ENCODE measurements at regions not wholly inside any gene's neighbourhood (a gene's known extent, or its start where the extent isn't known, plus 50 kb on each side); places are given as distances from the start of the nearest gene placed in this dataset.
A peak's percentile ranks its signal among the peaks of the same experiment; 100 is the strongest.
"Not testable (repeated sequence)": the region's sequence is repeated elsewhere in the genome, so short reads cannot be mapped to it uniquely, and the experiment has no call there.

GRCh38 chrX:46198858-46199257 is 346.4 kb downstream of the ZNF674 start:
- Histone ChIP-seq H3K36me3 (ENCODE audit: control insufficient read depth in 2 of 2, extremely low read depth in 1 of 2, insufficient read depth in 2 of 2, low read length in 2 of 2) (no peaks in the 10 kb centered on the region), H3K9ac (ENCODE audit: control insufficient read depth, extremely low read depth, insufficient read depth, low read length) (no peak overlapping the region), H3K9me3 (ENCODE audit: control insufficient read depth, low read depth, low read length) (peaks cover 3% of the 10 kb centered on the region), H3K4me1 (ENCODE audit: control insufficient read depth, extremely low read depth, insufficient read depth, low read length) (peaks cover 3% of the 10 kb centered on the region), H4K20me1 (ENCODE audit: control insufficient read depth, extremely low read depth, insufficient read depth, low read length) (no peaks in the 10 kb centered on the region), H3K9me1 (ENCODE audit: control insufficient read depth, extremely low read depth, insufficient read depth, low read length) (no peaks in the 10 kb centered on the region), H3K79me2 (ENCODE audit: control insufficient read depth, insufficient read depth, low read length) (peaks cover 50% of the 10 kb centered on the region), H3K27me3 (ENCODE audit: control insufficient read depth, extremely low read depth, insufficient read depth, low read length) (no peaks in the 10 kb centered on the region), H3K27ac (ENCODE audit: control insufficient read depth, insufficient read depth, low read length) (no peak overlapping the region), H2AFZ (ENCODE audit: control insufficient read depth, low read length) (no peak overlapping the region), H3K4me3 (ENCODE audit: control insufficient read depth in 2 of 3, extremely low read depth in 1 of 3, insufficient read depth in 2 of 3, low read depth in 1 of 3, low read length in 3 of 3) (peak overlapping the region in 2 of 3 experiments; percentile 22 to 67), H3K4me2 (ENCODE audit: control insufficient read depth, extremely low read depth, insufficient read depth, low read depth, low read length) (peak overlapping the region; percentile 27)
- DNase-seq (ENCODE audit: low read depth, low spot score) = no peak
- TF ChIP-seq EZH2 (IDR thresholded peaks at IDR 0.05; ENCODE audit: low read length) = no peak
- TF ChIP-seq CTCF (optimal IDR thresholded peaks at IDR 0.05 in 1 of 3, IDR thresholded peaks at IDR 0.05 in 1 of 3, conservative IDR thresholded peaks at IDR 0.05 in 1 of 3; ENCODE audit: extremely low read depth in 1 of 3, insufficient read depth in 2 of 3, low read length in 3 of 3) = no peak
- dilution Hi-C loops (cut with MboI; ENCODE audit: extremely low pct_ligation_motif_present, low sequenced_read_pairs) = no loop called here
- no peak for FAIRE-seq

GRCh38 chrX:46186811-46187106 is 358.5 kb downstream of the ZNF674 start:
- H3K9me3 ChIP-seq (ENCODE audit: control insufficient read depth, low read depth, low read length); H2AFZ ChIP-seq (ENCODE audit: control insufficient read depth, low read length); H3K9me1 ChIP-seq (ENCODE audit: control insufficient read depth, extremely low read depth, insufficient read depth, low read length); H3K79me2 ChIP-seq (ENCODE audit: control insufficient read depth, insufficient read depth, low read length); H3K27me3 ChIP-seq (ENCODE audit: control insufficient read depth, extremely low read depth, insufficient read depth, low read length); FAIRE-seq; dilution Hi-C loops (cut with MboI; ENCODE audit: extremely low pct_ligation_motif_present, low sequenced_read_pairs); DNase-seq (ENCODE audit: low read depth, low spot score); H4K20me1 ChIP-seq (ENCODE audit: control insufficient read depth, extremely low read depth, insufficient read depth, low read length); H3K36me3 ChIP-seq (ENCODE audit: control insufficient read depth in 2 of 2, extremely low read depth in 1 of 2, insufficient read depth in 2 of 2, low read length in 2 of 2): not testable (repeated sequence)
- H3K9ac ChIP-seq (ENCODE audit: control insufficient read depth, extremely low read depth, insufficient read depth, low read length) = peak overlapping the region; percentile 35
- peak overlapping the region in 1 of 3 experiments; percentile 12 for H3K4me3 ChIP-seq (ENCODE audit: control insufficient read depth in 2 of 3, extremely low read depth in 1 of 3, insufficient read depth in 2 of 3, low read depth in 1 of 3, low read length in 3 of 3)
- H3K4me2 ChIP-seq (ENCODE audit: control insufficient read depth, extremely low read depth, insufficient read depth, low read depth, low read length) = peak overlapping the region; percentile 49
- peaks cover 37% of the 10 kb centered on the region for H3K4me1 ChIP-seq (ENCODE audit: control insufficient read depth, extremely low read depth, insufficient read depth, low read length)
- peak overlapping the region; percentile 69 for H3K27ac ChIP-seq (ENCODE audit: control insufficient read depth, insufficient read depth, low read length)
